ENCODE measurements at regions not wholly inside any gene's neighbourhood (a gene's known extent, or its start where the extent isn't known, plus 50 kb on each side); places are given as distances from the start of the nearest gene placed in this dataset.

DNA sequence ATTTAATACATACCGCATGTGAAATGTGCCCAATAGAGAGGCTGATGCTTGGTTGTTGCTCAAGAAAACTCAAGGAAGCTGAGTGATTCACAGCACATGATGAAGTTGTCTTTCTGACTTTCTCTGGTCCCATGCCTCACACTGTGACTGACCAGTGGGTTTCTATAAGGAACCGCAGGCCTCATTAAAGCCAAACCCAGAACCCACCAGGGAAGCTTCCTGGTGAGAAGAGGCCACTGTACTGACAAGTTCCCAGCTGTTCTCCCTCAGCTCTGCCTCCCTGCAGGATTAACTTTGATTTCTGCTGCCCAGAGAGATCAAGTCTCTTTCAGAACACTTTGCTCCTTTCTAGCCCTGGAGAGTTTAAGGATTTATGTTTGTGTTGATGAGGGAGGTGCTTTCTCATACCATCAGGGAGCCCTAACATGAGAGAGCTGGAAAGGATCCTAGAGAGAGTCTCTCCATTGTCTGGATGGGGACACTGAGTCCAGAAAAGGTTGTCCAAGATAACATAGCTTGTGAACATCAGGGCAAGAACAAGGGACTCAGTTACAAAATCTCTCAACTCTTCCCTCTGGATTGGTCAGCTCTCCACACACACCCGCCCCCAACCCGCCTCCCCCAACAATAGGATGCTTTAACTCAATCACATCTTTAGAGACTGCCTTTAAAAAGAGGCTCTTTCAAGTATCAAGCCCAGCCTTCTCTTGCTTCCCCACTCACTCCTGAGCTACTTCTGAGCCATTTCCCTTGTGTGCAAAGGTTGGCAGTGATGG is 303.2 kb upstream of the TLE3 start:
- peaks cover 12% of the 10 kb centered on the region for H3K4me1 ChIP-seq (ENCODE audit: insufficient read depth, low read length)
- no peaks in the 10 kb centered on the region for H3K27me3 ChIP-seq (ENCODE audit: insufficient read depth, low read length)
- no peak overlapping the region for H3K4me3 ChIP-seq (ENCODE audit: low read length)
- no peaks in the 10 kb centered on the region for H3K9me3 ChIP-seq (ENCODE audit: insufficient read depth, low read depth, low read length)
- H3K27ac ChIP-seq (ENCODE audit: low read depth, low read length), result no peak overlapping the region
- no peak overlapping the region for H3K9ac ChIP-seq (ENCODE audit: low read depth, low read length)
- no peaks in the 10 kb centered on the region for H3K36me3 ChIP-seq (ENCODE audit: insufficient read depth, low read length)
- 94% methylated on average over 4 of the region's 4 CpGs for WGBS

DNA sequence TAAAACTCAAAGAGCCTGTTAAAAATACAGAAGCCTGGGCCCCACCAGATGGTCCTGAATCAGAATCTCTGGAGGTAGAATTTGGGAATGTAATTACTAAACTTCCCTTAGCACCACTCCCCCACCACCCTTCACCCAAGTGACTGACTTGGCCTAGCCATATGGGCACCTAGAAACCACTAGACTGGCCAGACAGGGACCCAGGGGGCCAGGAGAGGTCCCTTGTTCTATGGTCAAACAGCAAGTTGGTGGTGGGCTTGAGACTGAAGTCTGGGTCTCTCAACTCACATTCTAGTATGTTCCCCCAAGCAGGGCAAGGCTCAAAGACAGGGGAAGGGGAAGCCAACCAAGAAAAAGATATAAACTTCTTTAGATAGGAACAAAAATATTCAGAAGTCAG is 301.5 kb upstream of the TLE3 start:
- H3K4me1 ChIP-seq (ENCODE audit: insufficient read depth, low read length), result peaks cover 12% of the 10 kb centered on the region
- H3K9ac ChIP-seq (ENCODE audit: low read depth, low read length), result no peak overlapping the region
- H3K27me3 ChIP-seq (ENCODE audit: insufficient read depth, low read length), result no peaks in the 10 kb centered on the region
- no peaks in the 10 kb centered on the region for H3K36me3 ChIP-seq (ENCODE audit: insufficient read depth, low read length)
- no peaks in the 10 kb centered on the region for H3K9me3 ChIP-seq (ENCODE audit: insufficient read depth, low read depth, low read length)
- no peak overlapping the region for H3K27ac ChIP-seq (ENCODE audit: low read depth, low read length)
- H3K4me3 ChIP-seq (ENCODE audit: low read length), result no peak overlapping the region

DNA sequence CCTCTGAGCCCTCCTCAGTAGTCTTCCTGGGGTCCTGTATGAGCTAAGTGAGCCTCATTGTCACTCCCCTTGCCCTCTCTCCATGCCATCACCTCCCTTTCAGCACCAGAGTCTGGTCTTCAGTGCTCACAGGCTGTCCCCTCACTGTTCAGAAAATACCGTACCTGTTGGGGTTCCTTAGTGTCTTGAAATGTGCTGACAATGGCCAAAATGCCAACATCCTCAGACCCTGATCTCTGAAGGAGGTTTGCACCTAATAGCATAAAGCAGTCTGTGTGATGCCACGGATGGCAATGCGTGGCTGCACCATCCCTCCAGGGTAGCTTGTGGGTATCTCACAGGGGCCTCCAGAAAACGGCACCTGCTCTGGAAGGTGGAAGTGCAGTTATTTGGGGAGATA is 301.0 kb upstream of the TLE3 start:
- Histone ChIP-seq H3K4me3 (ENCODE audit: low read length) (no peak overlapping the region), H3K9me3 (ENCODE audit: insufficient read depth, low read depth, low read length) (no peaks in the 10 kb centered on the region), H3K4me1 (ENCODE audit: insufficient read depth, low read length) (peaks cover 12% of the 10 kb centered on the region), H3K9ac (ENCODE audit: low read depth, low read length) (no peak overlapping the region), H3K27me3 (ENCODE audit: insufficient read depth, low read length) (no peaks in the 10 kb centered on the region), H3K36me3 (ENCODE audit: insufficient read depth, low read length) (no peaks in the 10 kb centered on the region), H3K27ac (ENCODE audit: low read depth, low read length) (no peak overlapping the region)
- 92% methylated on average over 4 of the region's 4 CpGs for WGBS

DNA sequence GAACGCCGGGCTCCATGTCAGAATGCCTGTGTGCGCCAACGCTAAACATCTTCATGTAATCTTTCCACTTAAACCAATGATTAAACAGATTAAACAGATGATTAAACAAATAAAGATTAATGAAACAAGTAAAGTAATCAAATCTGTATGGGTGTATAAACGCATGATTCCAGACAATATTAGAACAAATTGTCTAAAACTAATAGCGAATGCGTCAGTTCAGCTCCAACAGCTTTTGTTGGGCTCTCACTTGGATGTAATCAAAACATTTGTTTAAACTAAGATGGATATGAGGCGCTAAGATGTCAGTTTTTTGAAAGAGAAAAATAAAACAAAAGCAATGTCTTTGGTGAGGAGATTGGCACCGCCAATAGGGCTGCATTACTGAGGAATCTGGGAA is 299.1 kb upstream of the TLE3 start:
- Histone ChIP-seq H3K27me3 (ENCODE audit: insufficient read depth, low read length) (no peaks in the 10 kb centered on the region), H3K4me1 (ENCODE audit: insufficient read depth, low read length) (peaks cover 12% of the 10 kb centered on the region), H3K9ac (ENCODE audit: low read depth, low read length) (no peak overlapping the region), H3K4me3 (ENCODE audit: low read length) (no peak overlapping the region), H3K27ac (ENCODE audit: low read depth, low read length) (no peak overlapping the region), H3K36me3 (ENCODE audit: insufficient read depth, low read length) (no peaks in the 10 kb centered on the region), H3K9me3 (ENCODE audit: insufficient read depth, low read depth, low read length) (no peaks in the 10 kb centered on the region)
- WGBS, result 86% methylated on average over 7 of the region's 9 CpGs

DNA sequence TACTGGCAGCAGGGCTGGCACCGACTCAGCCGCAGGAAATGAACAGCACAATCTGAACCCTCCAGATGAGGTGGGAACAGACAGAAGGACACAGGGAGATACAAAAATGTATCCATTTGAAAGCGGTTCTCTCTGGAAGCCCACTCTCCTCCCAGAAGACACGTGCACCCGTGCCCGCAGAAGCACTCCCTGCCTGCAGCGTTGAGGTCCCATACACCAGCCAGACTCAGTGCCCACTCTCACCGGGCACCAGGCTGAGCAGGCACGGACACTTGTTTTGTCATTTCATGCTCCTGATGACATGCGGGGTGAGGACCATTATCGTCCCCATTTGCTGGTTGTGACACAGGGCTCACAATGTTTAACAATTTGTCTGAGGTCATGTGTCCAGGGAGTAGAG is 297.4 kb upstream of the TLE3 start:
- H3K4me1 ChIP-seq (ENCODE audit: insufficient read depth, low read length), result peaks cover 12% of the 10 kb centered on the region
- H3K36me3 ChIP-seq (ENCODE audit: insufficient read depth, low read length), result no peaks in the 10 kb centered on the region
- no peaks in the 10 kb centered on the region for H3K27me3 ChIP-seq (ENCODE audit: insufficient read depth, low read length)
- WGBS, result 91% methylated on average over 11 of the region's 11 CpGs
- H3K9ac ChIP-seq (ENCODE audit: low read depth, low read length), result no peak overlapping the region
- H3K4me3 ChIP-seq (ENCODE audit: low read length), result no peak overlapping the region
- peaks cover 4% of the 10 kb centered on the region; the same call in 1 of the 2 replicates for H3K9me3 ChIP-seq (ENCODE audit: insufficient read depth, low read depth, low read length)
- no peak overlapping the region for H3K27ac ChIP-seq (ENCODE audit: low read depth, low read length)

DNA sequence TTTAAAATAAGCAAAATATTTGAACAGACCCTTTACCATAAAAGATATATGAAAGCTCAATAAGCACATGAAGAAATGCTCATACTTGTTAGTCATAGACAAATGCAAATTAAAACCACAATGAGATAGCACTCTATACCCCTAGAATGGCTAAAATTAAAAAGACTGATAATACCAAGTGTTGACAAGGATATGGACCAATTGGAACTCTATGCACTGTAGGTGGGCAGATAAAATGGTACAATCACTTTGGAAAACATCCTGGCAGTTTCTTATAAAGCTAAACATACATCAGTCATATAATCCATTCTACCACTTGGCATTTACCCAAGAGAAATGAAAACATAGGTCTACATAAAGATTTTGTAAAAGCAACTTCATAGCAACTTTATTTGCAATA is 293.0 kb upstream of the TLE3 start:
- Histone ChIP-seq H3K9ac (ENCODE audit: low read depth, low read length) (no peak overlapping the region), H3K36me3 (ENCODE audit: insufficient read depth, low read length) (no peaks in the 10 kb centered on the region), H3K27ac (ENCODE audit: low read depth, low read length) (no peak overlapping the region), H3K27me3 (ENCODE audit: insufficient read depth, low read length) (no peaks in the 10 kb centered on the region), H3K4me1 (ENCODE audit: insufficient read depth, low read length) (no peaks in the 10 kb centered on the region), H3K9me3 (ENCODE audit: insufficient read depth, low read depth, low read length) (peaks cover 4% of the 10 kb centered on the region; the same call in 1 of the 2 replicates), H3K4me3 (ENCODE audit: low read length) (no peak overlapping the region)

DNA sequence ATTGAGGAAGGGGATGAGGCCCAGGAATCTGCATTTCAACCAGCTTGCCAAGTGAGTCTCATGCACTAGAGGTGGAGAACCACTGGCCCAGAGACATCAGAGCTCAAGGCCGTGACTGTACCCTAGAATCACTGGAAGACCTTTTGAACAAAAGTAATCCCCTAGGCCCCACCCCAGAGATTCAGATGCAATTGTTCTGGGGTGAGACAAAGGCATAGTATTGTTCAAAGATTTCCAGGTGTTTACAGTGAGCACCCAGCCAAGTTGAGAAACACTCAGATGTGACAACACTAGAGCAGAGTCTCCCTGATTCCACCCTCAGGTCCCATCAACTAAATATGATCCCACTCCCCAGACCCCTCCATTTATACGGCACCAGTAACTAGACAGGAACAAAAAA is 290.3 kb upstream of the TLE3 start:
- 91% methylated on average over 2 of the region's 2 CpGs for WGBS
- H3K27ac ChIP-seq (ENCODE audit: low read depth, low read length), result no peak overlapping the region
- H3K4me3 ChIP-seq (ENCODE audit: low read length), result no peak overlapping the region
- no peaks in the 10 kb centered on the region for H3K27me3 ChIP-seq (ENCODE audit: insufficient read depth, low read length)
- no peak overlapping the region for H3K9ac ChIP-seq (ENCODE audit: low read depth, low read length)
- no peaks in the 10 kb centered on the region for H3K4me1 ChIP-seq (ENCODE audit: insufficient read depth, low read length)
- H3K36me3 ChIP-seq (ENCODE audit: insufficient read depth, low read length), result no peaks in the 10 kb centered on the region
- H3K9me3 ChIP-seq (ENCODE audit: insufficient read depth, low read depth, low read length), result peaks cover 4% of the 10 kb centered on the region; the same call in 1 of the 2 replicates

DNA sequence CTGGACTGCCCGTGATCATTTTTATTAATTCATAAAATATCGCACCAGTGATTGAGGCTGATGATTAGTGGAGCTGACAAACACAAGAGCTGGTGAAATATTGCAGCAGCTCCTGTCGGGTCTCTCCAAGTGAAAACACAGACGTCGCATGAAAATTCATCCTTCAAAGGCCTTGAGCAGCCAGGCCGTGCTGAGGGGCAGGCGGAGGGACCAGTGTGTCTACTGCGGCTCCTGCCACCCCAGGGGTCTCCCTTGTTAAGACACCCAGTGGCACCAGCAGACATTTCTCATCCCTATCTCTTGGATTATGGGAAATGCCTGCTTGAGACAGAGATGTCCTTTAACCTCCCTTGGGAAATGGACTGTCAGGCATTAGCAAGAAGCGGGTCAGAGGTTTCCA is 289.4 kb upstream of the TLE3 start:
- H3K4me3 ChIP-seq (ENCODE audit: low read length), result no peak overlapping the region
- H3K9me3 ChIP-seq (ENCODE audit: insufficient read depth, low read depth, low read length), result peaks cover 4% of the 10 kb centered on the region; the same call in 1 of the 2 replicates
- 90% methylated on average over 9 of the region's 9 CpGs for WGBS
- no peaks in the 10 kb centered on the region for H3K36me3 ChIP-seq (ENCODE audit: insufficient read depth, low read length)
- H3K4me1 ChIP-seq (ENCODE audit: insufficient read depth, low read length), result no peaks in the 10 kb centered on the region
- no peaks in the 10 kb centered on the region for H3K27me3 ChIP-seq (ENCODE audit: insufficient read depth, low read length)
- no peak overlapping the region for H3K27ac ChIP-seq (ENCODE audit: low read depth, low read length)
- no peak overlapping the region for H3K9ac ChIP-seq (ENCODE audit: low read depth, low read length)

DNA sequence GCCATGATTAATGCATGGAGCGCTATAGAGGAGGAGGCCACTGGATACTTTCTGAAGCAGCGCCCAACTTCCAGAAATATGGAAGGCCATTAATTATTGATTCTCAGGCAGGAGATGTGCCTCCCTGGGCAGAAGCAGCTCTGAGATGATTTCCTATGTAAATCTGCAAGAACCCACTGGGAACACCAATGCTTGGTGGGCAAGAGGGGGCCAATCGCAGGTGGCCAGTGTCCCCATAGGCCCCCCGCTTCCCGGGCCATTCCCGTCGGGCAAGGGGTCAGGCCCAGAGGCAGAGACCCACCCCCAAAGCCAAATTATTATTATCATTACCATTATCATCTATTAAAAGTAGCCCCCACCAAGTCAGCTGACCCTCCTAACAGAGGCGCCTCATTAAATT is 288.0 kb upstream of the TLE3 start:
- WGBS, result 95% methylated on average over 8 of the region's 8 CpGs
- H3K36me3 ChIP-seq (ENCODE audit: insufficient read depth, low read length), result no peaks in the 10 kb centered on the region
- no peaks in the 10 kb centered on the region for H3K27me3 ChIP-seq (ENCODE audit: insufficient read depth, low read length)
- no peak overlapping the region for H3K4me3 ChIP-seq (ENCODE audit: low read length)
- no peaks in the 10 kb centered on the region for H3K4me1 ChIP-seq (ENCODE audit: insufficient read depth, low read length)
- H3K9me3 ChIP-seq (ENCODE audit: insufficient read depth, low read depth, low read length), result 0 out of 2 replicates have a peak, but pooled peaks cover 4% of the 10 kb centered on the region
- H3K27ac ChIP-seq (ENCODE audit: low read depth, low read length), result no peak overlapping the region
- no peak overlapping the region for H3K9ac ChIP-seq (ENCODE audit: low read depth, low read length)

DNA sequence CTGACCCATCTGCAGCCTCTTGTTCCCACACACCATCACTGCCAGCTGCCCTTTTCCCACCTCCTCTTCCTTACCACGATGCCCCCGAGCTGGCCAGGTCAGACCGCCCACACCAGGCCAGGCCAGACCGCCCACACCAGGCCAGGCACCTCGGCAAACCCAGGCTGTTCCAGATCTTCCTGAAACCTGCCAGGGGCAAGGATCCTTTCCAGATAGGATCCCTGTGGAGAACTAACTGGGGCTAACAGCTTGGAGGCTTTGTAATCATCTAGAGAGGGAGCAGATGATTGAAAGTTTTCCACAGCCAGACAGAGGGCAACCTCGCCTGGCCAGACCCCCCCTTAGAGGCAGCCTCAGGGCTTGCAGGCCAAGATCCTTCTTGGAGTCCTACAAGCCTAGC is 287.3 kb upstream of the TLE3 start:
- H3K4me1 ChIP-seq (ENCODE audit: insufficient read depth, low read length), result no peaks in the 10 kb centered on the region
- H3K27ac ChIP-seq (ENCODE audit: low read depth, low read length), result no peak overlapping the region
- H3K9ac ChIP-seq (ENCODE audit: low read depth, low read length), result no peak overlapping the region
- no peaks in the 10 kb centered on the region for H3K27me3 ChIP-seq (ENCODE audit: insufficient read depth, low read length)
- H3K9me3 ChIP-seq (ENCODE audit: insufficient read depth, low read depth, low read length), result 0 out of 2 replicates have a peak, but pooled peaks cover 4% of the 10 kb centered on the region
- H3K36me3 ChIP-seq (ENCODE audit: insufficient read depth, low read length), result no peaks in the 10 kb centered on the region
- H3K4me3 ChIP-seq (ENCODE audit: low read length), result no peak overlapping the region
- WGBS, result 78% methylated on average over 6 of the region's 6 CpGs

DNA sequence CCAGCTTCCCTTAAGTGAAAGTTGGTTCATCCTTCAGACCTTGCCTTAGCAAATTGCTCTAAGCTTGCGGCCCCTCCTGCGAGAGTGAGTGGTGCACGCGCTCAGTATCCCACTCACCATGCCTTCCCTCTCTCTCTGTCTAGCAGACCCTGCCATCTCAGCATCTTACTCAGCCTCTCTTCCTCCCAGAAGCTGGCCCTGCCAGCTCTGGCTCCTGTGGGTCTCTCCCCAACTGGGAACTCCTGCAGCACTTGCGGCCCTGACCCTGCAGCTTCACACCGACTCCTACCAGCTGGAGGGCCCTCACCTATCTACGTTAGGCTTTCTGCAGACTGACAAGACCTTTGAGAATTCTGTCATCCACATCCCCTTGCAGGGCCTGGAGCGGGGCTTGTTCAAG is 286.1 kb upstream of the TLE3 start:
- H3K9ac ChIP-seq (ENCODE audit: low read depth, low read length), result no peak overlapping the region
- 95% methylated on average over 8 of the region's 8 CpGs for whole genome bisulfite sequencing
- no peaks in the 10 kb centered on the region for H3K4me1 ChIP-seq (ENCODE audit: insufficient read depth, low read length)
- H3K36me3 ChIP-seq (ENCODE audit: insufficient read depth, low read length), result no peaks in the 10 kb centered on the region
- no peaks in the 10 kb centered on the region for H3K27me3 ChIP-seq (ENCODE audit: insufficient read depth, low read length)
- no peak overlapping the region for H3K27ac ChIP-seq (ENCODE audit: low read depth, low read length)
- 0 out of 2 replicates have a peak, but pooled peaks cover 4% of the 10 kb centered on the region for H3K9me3 ChIP-seq (ENCODE audit: insufficient read depth, low read depth, low read length)
- no peak overlapping the region for H3K4me3 ChIP-seq (ENCODE audit: low read length)
